Neural cell (in vitro differentiated cells): ENCODE measurements at regions not wholly inside any gene's neighbourhood (a gene's known extent, or its start where the extent isn't known, plus 50 kb on each side); places are given as distances from the start of the nearest gene placed in this dataset.

Experiments used
- H2AFZ ChIP-seq: fragments of 200-600, 300-800 bp; sonication (generic), shearing (Covaris generic); 2 replicates; pipeline ENCODE4 v1.6.0; 2014; ENCODE audit warnings: low read depth, mild to moderate bottlenecking, antibody characterized with exemption, low read length, moderate library complexity
- H3F3A ChIP-seq: fragments of 200-600 bp; shearing (Covaris generic); 2 replicates; pipeline ENCODE4 v1.6.1; 2016; ENCODE audit warnings: mild to moderate bottlenecking, moderate library complexity, mixed read lengths, antibody characterized with exemption, low read length; ENCODE audit not compliant: insufficient read depth, poor library complexity, severe bottlenecking
- H3K27ac ChIP-seq: fragments of 200-600, 300-800 bp; sonication (generic), shearing (Covaris generic); 2 replicates; pipeline ENCODE4 v1.5.1; 2014; ENCODE audit warnings: mild to moderate bottlenecking, low read length, moderate library complexity
- H3K27me3 ChIP-seq: fragments of 300-800, 200-600 bp; sonication (generic), shearing (Covaris generic); 2 replicates; pipeline ENCODE4 v1.6.0; 2014; ENCODE audit warnings: mild to moderate bottlenecking, low read depth, low read length, moderate library complexity; ENCODE audit not compliant: insufficient read depth
- H3K36me3 ChIP-seq: fragments of 300-800, 200-600 bp; sonication (generic), shearing (Covaris generic); 2 replicates; pipeline ENCODE4 v1.5.1; 2014; ENCODE audit warnings: mild to moderate bottlenecking, antibody characterized with exemption, low read length, moderate library complexity; ENCODE audit not compliant: insufficient read depth
- H3K4me2 ChIP-seq: fragments of 300-800, 200-600 bp; sonication (generic), shearing (Covaris generic); 2 replicates; pipeline ENCODE4 v1.6.0; 2014; ENCODE audit warnings: mild to moderate bottlenecking, low read length
- H3K4me3 ChIP-seq: fragments of 300-800, 200-600 bp; sonication (generic), shearing (Covaris generic); 2 replicates; pipeline ENCODE4 v1.5.1; 2014; ENCODE audit warnings: mild to moderate bottlenecking, low read length, moderate library complexity
- H3K79me2 ChIP-seq: fragments of 200-600 bp; shearing (Covaris generic); replicated peaks from 2 replicates; pipeline ENCODE4 v1.6.0; 2014; ENCODE audit warnings: mild to moderate bottlenecking, low read length, moderate library complexity; ENCODE audit not compliant: insufficient read depth
- H3K9ac ChIP-seq: fragments of 300-800, 200-600 bp; sonication (generic), shearing (Covaris generic); 2 replicates; pipeline ENCODE4 v1.6.1; 2016; ENCODE audit warnings: mild to moderate bottlenecking, low read length, mixed read lengths
- H3K9me2 ChIP-seq: fragments of 200-600 bp; shearing (Covaris generic); 2 replicates; pipeline ENCODE4 v1.6.1; 2016; ENCODE audit warnings: mild to moderate bottlenecking, low read length, mixed read lengths; ENCODE audit not compliant: insufficient read depth
- H3K9me3 ChIP-seq: fragments of 200-600, 300-800 bp; sonication (generic), shearing (Covaris generic); 2 replicates; pipeline ENCODE4 v1.6.1; 2016; ENCODE audit warnings: mild to moderate bottlenecking, mixed run types, low read length, moderate library complexity, mixed read lengths
- H4K20me1 ChIP-seq: fragments of 200-600 bp; shearing (Covaris generic); 2 replicates; pipeline ENCODE4 v1.6.1; 2016; ENCODE audit warnings: mild to moderate bottlenecking, mixed run types; ENCODE audit not compliant: insufficient read depth
- CTCF ChIP-seq: fragments of 450-650 bp; IDR thresholded peaks from 2 replicates; pipeline ENCODE4 v1.5.1; 2014; ENCODE audit warnings: antibody characterized with exemption, mild to moderate bottlenecking, moderate library complexity; ENCODE audit not compliant: poor library complexity, severe bottlenecking
- EP300 ChIP-seq: fragments of 450-650 bp; conservative IDR thresholded peaks from 2 replicates; pipeline ENCODE4 v1.6.1; 2014; ENCODE audit warnings: antibody characterized with exemption, mild to moderate bottlenecking, moderate library complexity; ENCODE audit not compliant: poor library complexity, severe bottlenecking
- EZH2 ChIP-seq: fragments of 200-600, 300-800 bp; shearing (Covaris generic), sonication (generic); IDR thresholded peaks from 2 replicates; pipeline ENCODE4 v1.6.1; 2014; ENCODE audit warnings: antibody characterized with exemption, low read length, borderline replicate concordance, mild to moderate bottlenecking; ENCODE audit not compliant: insufficient read depth, poor library complexity, severe bottlenecking
- MXI1 ChIP-seq: fragments of 450-650 bp; conservative IDR thresholded peaks from 2 replicates; pipeline ENCODE4 v1.6.1; 2014; ENCODE audit warnings: antibody characterized with exemption, mild to moderate bottlenecking; ENCODE audit not compliant: poor library complexity, severe bottlenecking
- POLR2AphosphoS5 ChIP-seq: IDR thresholded peaks from 2 replicates; pipeline ENCODE4 v1.6.1; 2012
- RAD21 ChIP-seq: fragments of 450-650 bp; conservative IDR thresholded peaks from 2 replicates; pipeline ENCODE4 v1.6.1; 2014; ENCODE audit warnings: antibody characterized with exemption, mild to moderate bottlenecking, moderate library complexity
- REST ChIP-seq: IDR thresholded peaks from 2 replicates; pipeline ENCODE4 v1.6.1; 2012; ENCODE audit warnings: borderline replicate concordance
- SMC3 ChIP-seq: fragments of 450-650 bp; conservative IDR thresholded peaks from 2 replicates; pipeline ENCODE4 v1.6.1; 2014; ENCODE audit warnings: antibody characterized with exemption, mild to moderate bottlenecking, moderate library complexity; ENCODE audit not compliant: poor library complexity
- TAF1 ChIP-seq: IDR thresholded peaks from 2 replicates; pipeline ENCODE4 v1.6.1; 2012; ENCODE audit warnings: low read depth

- Histone ChIP-seq H3K36me3 (no peaks in the 10 kb centered on the region), H3K4me2 (no peak overlapping the region), H2AFZ (no peak overlapping the region), H3F3A (no peaks in the 10 kb centered on the region), H4K20me1 (no peaks in the 10 kb centered on the region), H3K27ac (no peak overlapping the region), H3K4me3 (no peak overlapping the region), H3K9me2 (no peaks in the 10 kb centered on the region), H3K79me2 (no peaks in the 10 kb centered on the region), H3K9ac (no peak overlapping the region), H3K27me3 (no peaks in the 10 kb centered on the region), H3K9me3 (no peaks in the 10 kb centered on the region)
- no peak for TF ChIP-seq RAD21
- no peak for TF ChIP-seq TAF1
- TF ChIP-seq CTCF, result no peak
These were observed 490.1 kb downstream of the TNS1 start for GRCh38 chr2:217512728-217513127.

DNA sequence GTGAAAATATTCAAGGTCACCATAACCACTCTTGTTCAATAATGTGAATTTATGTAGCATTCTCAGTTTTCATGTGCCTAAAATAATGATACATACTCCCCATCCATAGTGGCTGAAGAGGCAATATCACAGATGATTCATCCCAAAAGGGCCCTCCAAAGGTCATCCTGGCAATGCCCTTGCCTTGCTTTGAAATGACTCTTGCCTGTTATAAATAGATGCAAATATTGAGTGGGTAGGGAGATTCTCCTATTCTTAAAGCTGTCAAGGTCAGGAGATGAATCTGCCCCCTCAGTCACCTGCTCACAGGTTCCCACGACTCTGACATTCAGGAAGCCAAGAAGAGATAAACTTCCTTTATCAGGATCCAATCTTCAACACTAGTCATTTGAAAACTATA is 490.5 kb downstream of the TNS1 start:
- Histone ChIP-seq H3K36me3 (no peaks in the 10 kb centered on the region), H3K4me3 (no peak overlapping the region), H3K27ac (no peak overlapping the region), H4K20me1 (no peaks in the 10 kb centered on the region), H3K79me2 (no peaks in the 10 kb centered on the region), H3K27me3 (no peaks in the 10 kb centered on the region), H3K9ac (no peak overlapping the region), H3K4me2 (no peak overlapping the region), H3K9me3 (no peaks in the 10 kb centered on the region), H3K9me2 (no peaks in the 10 kb centered on the region), H2AFZ (no peak overlapping the region), H3F3A (no peaks in the 10 kb centered on the region)
- TF ChIP-seq MXI1 (no peak), EP300 (no peak), EZH2 (no peak), SMC3 (no peak), RAD21 (no peak), TAF1 (no peak), CTCF (no peak), POLR2AphosphoS5 (no peak), REST (no peak)
